ENCODE measurements at regions not wholly inside any gene's neighbourhood (a gene's known extent, or its start where the extent isn't known, plus 50 kb on each side); places are given as distances from the start of the nearest gene placed in this dataset.

- peaks cover 1% of the 10 kb centered on the region for H3K9me3 Mint-ChIP-seq
- CTCF ChIA-PET = no interaction called here
- intact Hi-C loops (cut with micrococcal nuclease) = no loop called here
- no peaks in the 10 kb centered on the region for H3K4me1 Mint-ChIP-seq (ENCODE audit: low read depth)
- DNase-seq = no peak
- no peak for ATAC-seq
- TF ChIP-seq CTCF (IDR thresholded peaks at IDR 0.05) = no peak
- no peak overlapping the region for H3K4me3 Mint-ChIP-seq
- H3K27me3 Mint-ChIP-seq = no peaks in the 10 kb centered on the region
- H3K27ac Mint-ChIP-seq = no peak overlapping the region
- POLR2A ChIA-PET = no interaction called here
- H3K36me3 Mint-ChIP-seq (ENCODE audit: low read depth) = no peaks in the 10 kb centered on the region
Measured at GRCh38 chr2:124967325-124967724, 942.2 kb downstream of the CNTNAP5 start.

- no peaks in the 10 kb centered on the region for H3K4me1 Mint-ChIP-seq (ENCODE audit: low read depth)
- peaks cover 1% of the 10 kb centered on the region for H3K9me3 Mint-ChIP-seq
- H3K36me3 Mint-ChIP-seq (ENCODE audit: low read depth) = no peaks in the 10 kb centered on the region
- no peak overlapping the region for H3K4me3 Mint-ChIP-seq
- DNase-seq (no peak), ATAC-seq (no peak)
- TF ChIP-seq CTCF (IDR thresholded peaks at IDR 0.05) = no peak
- CTCF ChIA-PET = no interaction called here
- H3K27me3 Mint-ChIP-seq = no peaks in the 10 kb centered on the region
- H3K27ac Mint-ChIP-seq = no peak overlapping the region
- POLR2A ChIA-PET = no interaction called here
- intact Hi-C loops (cut with micrococcal nuclease) = no loop called here
Measured at GRCh38 chr2:124970030-124970429, 944.9 kb downstream of the CNTNAP5 start.

GRCh38 chr2:124973396-124973795 is 948.3 kb downstream of the CNTNAP5 start:
- CTCF ChIA-PET = no interaction called here
- H3K36me3 Mint-ChIP-seq (ENCODE audit: low read depth) = no peaks in the 10 kb centered on the region

GRCh38 chr2:124975224-124975623 is 950.1 kb downstream of the CNTNAP5 start:
- POLR2A ChIA-PET = no interaction called here
- Mint-ChIP-seq H3K36me3 (ENCODE audit: low read depth) (no peaks in the 10 kb centered on the region), H3K27me3 (no peaks in the 10 kb centered on the region), H3K4me1 (ENCODE audit: low read depth) (no peaks in the 10 kb centered on the region), H3K9me3 (no peaks in the 10 kb centered on the region), H3K4me3 (no peak overlapping the region), H3K27ac (no peak overlapping the region)
- ATAC-seq (no peak), DNase-seq (no peak)
- no peak for TF ChIP-seq CTCF (IDR thresholded peaks at IDR 0.05)
- intact Hi-C loops (cut with micrococcal nuclease) = no loop called here
- CTCF ChIA-PET = no interaction called here

More at GRCh38 chr2:124973396-124973795, 948.3 kb downstream of the CNTNAP5 start:
- Mint-ChIP-seq H3K9me3 (peaks cover 1% of the 10 kb centered on the region), H3K27me3 (no peaks in the 10 kb centered on the region), H3K4me1 (ENCODE audit: low read depth) (no peaks in the 10 kb centered on the region), H3K4me3 (no peak overlapping the region), H3K27ac (no peak overlapping the region)
- DNase-seq (no peak), ATAC-seq (no peak)
- intact Hi-C loops (cut with micrococcal nuclease) = no loop called here
- TF ChIP-seq CTCF (IDR thresholded peaks at IDR 0.05) = no peak
- POLR2A ChIA-PET = no interaction called here

- intact Hi-C loops (cut with micrococcal nuclease) = no loop called here
- Mint-ChIP-seq H3K9me3 (no peaks in the 10 kb centered on the region), H3K27me3 (no peaks in the 10 kb centered on the region), H3K27ac (no peak overlapping the region), H3K36me3 (ENCODE audit: low read depth) (no peaks in the 10 kb centered on the region), H3K4me1 (ENCODE audit: low read depth) (no peaks in the 10 kb centered on the region), H3K4me3 (no peak overlapping the region)
- no peak for TF ChIP-seq CTCF (IDR thresholded peaks at IDR 0.05)
- DNase-seq = no peak
- ChIA-PET CTCF (no interaction called here), POLR2A (no interaction called here)
- no peak for ATAC-seq
Measured at GRCh38 chr2:124975648-124976047, 950.6 kb downstream of the CNTNAP5 start.

Data from activated CD8-positive, alpha-beta T cell treated with anti-CD3 and anti-CD28 coated beads for 36 hours (primary cell).